ENCODE measurements at regions not wholly inside any gene's neighbourhood (a gene's known extent, or its start where the extent isn't known, plus 50 kb on each side); places are given as distances from the start of the nearest gene placed in this dataset.
A peak's percentile ranks its signal among the peaks of the same experiment; 100 is the strongest.

GRCh38 chr20:60107621-60108390, 149.6 kb downstream of the CDH26 start:
- TF ChIP-seq, protein P1, sequence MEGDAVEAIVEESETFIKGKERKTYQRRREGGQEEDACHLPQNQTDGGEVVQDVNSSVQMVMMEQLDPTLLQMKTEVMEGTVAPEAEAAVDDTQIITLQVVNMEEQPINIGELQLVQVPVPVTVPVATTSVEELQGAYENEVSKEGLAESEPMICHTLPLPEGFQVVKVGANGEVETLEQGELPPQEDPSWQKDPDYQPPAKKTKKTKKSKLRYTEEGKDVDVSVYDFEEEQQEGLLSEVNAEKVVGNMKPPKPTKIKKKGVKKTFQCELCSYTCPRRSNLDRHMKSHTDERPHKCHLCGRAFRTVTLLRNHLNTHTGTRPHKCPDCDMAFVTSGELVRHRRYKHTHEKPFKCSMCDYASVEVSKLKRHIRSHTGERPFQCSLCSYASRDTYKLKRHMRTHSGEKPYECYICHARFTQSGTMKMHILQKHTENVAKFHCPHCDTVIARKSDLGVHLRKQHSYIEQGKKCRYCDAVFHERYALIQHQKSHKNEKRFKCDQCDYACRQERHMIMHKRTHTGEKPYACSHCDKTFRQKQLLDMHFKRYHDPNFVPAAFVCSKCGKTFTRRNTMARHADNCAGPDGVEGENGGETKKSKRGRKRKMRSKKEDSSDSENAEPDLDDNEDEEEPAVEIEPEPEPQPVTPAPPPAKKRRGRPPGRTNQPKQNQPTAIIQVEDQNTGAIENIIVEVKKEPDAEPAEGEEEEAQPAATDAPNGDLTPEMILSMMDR (conservative IDR thresholded peaks at IDR 0.05): no peak
- no peak overlapping the region for H3K27ac ChIP-seq

- TF ChIP-seq, protein P1 (conservative IDR thresholded peaks at IDR 0.05): no peak
- H3K27ac ChIP-seq: no peak overlapping the region
Measured at GRCh38 chr20:60108397-60108796, 150.2 kb downstream of the CDH26 start.

GRCh38 chr20:60113024-60113724, 155.0 kb downstream of the CDH26 start:
- H3K27ac ChIP-seq: no peak overlapping the region
- TF ChIP-seq, protein P1 (conservative IDR thresholded peaks at IDR 0.05): no peak

DNA sequence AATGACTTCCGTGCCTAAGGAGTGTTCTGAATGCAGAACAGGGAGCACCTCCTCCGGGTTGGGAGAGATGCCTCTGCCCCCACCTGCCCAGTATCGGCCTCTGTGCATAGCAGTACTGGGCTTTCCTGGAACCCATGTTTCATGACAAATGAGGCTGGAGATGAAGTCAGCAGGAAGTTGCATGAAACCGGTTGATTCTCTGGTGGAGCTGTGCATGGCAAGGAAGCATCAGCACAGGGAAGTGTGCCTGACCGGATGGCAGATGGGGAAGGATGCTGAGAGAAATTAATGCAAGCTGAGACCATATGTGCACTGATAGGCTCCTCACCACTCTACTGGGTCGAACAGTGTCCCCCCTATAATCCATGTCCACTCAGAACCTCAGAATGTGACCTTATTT, 155.5 kb downstream of the CDH26 start:
- TF ChIP-seq, protein P1 (conservative IDR thresholded peaks at IDR 0.05): no peak

DNA sequence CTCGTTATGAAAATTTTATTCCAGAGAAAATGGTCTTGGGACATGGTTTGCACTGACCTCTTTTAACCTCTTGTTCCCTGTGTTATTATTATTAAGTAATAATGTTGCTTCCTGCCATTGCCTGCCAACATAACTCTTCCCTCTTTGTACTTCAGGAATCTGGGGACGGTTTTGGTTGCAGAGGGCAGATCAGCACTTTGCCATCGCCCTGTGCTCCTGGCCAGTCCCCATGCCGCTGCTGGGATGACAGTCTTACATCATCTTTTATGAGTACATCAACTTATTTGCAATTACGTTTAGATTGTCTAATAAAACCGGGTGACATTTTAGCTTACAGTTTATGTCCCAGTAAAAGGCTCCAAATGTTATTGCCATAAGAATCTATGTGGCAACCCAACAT, 157.2 kb downstream of the CDH26 start:
- peak overlapping the region; percentile 60 for H3K27ac ChIP-seq
- TF ChIP-seq, protein P1 (conservative IDR thresholded peaks at IDR 0.05): no peak

More for the DNA sequence above, 155.5 kb downstream of the CDH26 start:
- no peak overlapping the region for H3K27ac ChIP-seq

- peak overlapping the region; percentile 60 for H3K27ac ChIP-seq
- TF ChIP-seq, protein P1 (conservative IDR thresholded peaks at IDR 0.05): no peak
Measured at GRCh38 chr20:60116128-60116909, 158.1 kb downstream of the CDH26 start.

DNA sequence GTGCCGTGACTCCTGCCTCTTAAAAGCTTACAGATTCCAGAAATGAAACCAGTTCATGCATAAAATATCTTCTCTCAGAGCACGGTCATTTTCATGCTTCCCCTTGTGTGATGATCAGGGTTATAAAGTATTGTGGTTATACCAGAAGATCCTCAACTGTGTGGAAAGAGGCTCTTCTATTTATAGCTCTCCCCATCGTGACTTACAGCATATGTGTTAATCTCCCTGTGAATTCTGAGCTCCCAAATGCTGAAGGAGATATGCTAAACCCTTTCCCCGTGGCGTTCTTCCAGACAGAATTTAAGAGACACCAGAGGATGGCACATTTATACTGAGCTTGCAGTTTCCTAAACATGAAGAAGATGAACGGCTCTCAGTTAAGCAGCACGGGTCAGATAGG, 158.8 kb downstream of the CDH26 start:
- H3K27ac ChIP-seq: no peak overlapping the region
- TF ChIP-seq, protein P1 (conservative IDR thresholded peaks at IDR 0.05): no peak
